T-cell (primary cell): ENCODE measurements at regions not wholly inside any gene's neighbourhood (a gene's known extent, or its start where the extent isn't known, plus 50 kb on each side); places are given as distances from the start of the nearest gene placed in this dataset.

Experiments
- ATAC-seq, 4 experiments: fragments of 200-7000 bp in 3 of 4; fragments of 150-1000 bp in 1 of 4; cut with Tn5 transposase; replicated peaks in 1 of 4; 1 replicate in 3 of 4; 2 replicates in 1 of 4; pipeline ENCODE4 v1.10.0; 2021; ENCODE audit warnings: moderate library complexity in 3 of 4, mild to moderate bottlenecking in 2 of 4, moderate number of reproducible peaks in 1 of 4
- CTCF ChIA-PET, 2 donors: fragments of 300-600 bp; sonication (Branson Sonifier 250); formaldehyde crosslinking; loops; one replicate each; lab custom pipeline; 2022; ENCODE audit warnings: antibody characterized with exemption in 2 of 2; lab: Charles Lee
- POLR2A ChIA-PET, 2 donors: fragments of 300-600 bp; sonication (Branson Sonifier 250); formaldehyde crosslinking; loops; one replicate each; lab custom pipeline; 2022; ENCODE audit warnings: antibody characterized with exemption in 2 of 2; lab: Charles Lee
- DNase-seq, 35 experiments: peaks; one replicate each; pipeline versions ENCODE4 v3.0.0 to v3.0.0-alpha.2; 2013 to 2023
- H3K27ac ChIP-seq: one replicate; pipeline ENCODE4 v1.5.1; 2013; ENCODE audit warnings: low read length
- H3K27me3 ChIP-seq, 2 experiments: replicated peaks in 1 of 2; 1 replicate in 1 of 2; 2 replicates in 1 of 2; pipeline versions ENCODE4 v1.6.1 to v1.7.0; 2013; ENCODE audit warnings: low read length in 1 of 2, mixed read lengths in 1 of 2; ENCODE audit not compliant: control insufficient read depth in 2 of 2, insufficient read depth in 2 of 2; ENCODE audit errors: extremely low read depth in 1 of 2
- H3K36me3 ChIP-seq, 2 donors: 1 replicate in 1 of 2; 2 replicates in 1 of 2; pipeline versions ENCODE4 v1.6.1 to v1.7.0; 2013; ENCODE audit warnings: low read length in 1 of 2; ENCODE audit not compliant: control insufficient read depth in 2 of 2, insufficient read depth in 1 of 2; ENCODE audit errors: extremely low read depth in 1 of 2
- H3K4me1 ChIP-seq, 2 experiments: 1 replicate in 1 of 2; 2 replicates in 1 of 2; pipeline versions ENCODE4 v1.6.1 to v1.7.0; 2013; ENCODE audit warnings: low read length in 2 of 2, mixed read lengths in 1 of 2; ENCODE audit not compliant: insufficient read depth in 2 of 2, control insufficient read depth in 1 of 2; ENCODE audit errors: extremely low read depth in 1 of 2
- H3K4me3 ChIP-seq, 2 donors: 1 replicate in 1 of 2; 2 replicates in 1 of 2; pipeline versions ENCODE4 v1.5.1 to v1.7.0; 2013; ENCODE audit warnings: mild to moderate bottlenecking in 2 of 2, low read length in 1 of 2, moderate library complexity in 1 of 2; ENCODE audit not compliant: control insufficient read depth in 1 of 2; ENCODE audit errors: extremely low read depth in 1 of 2
- H3K9me3 ChIP-seq: 2 replicates; pipeline ENCODE4 v1.7.0; 2013
- H3K27ac Mint-ChIP-seq, 2 donors: one replicate each; pipeline ENCODE4 v1.8.0; 2020 to 2021; ENCODE audit warnings: mild to moderate bottlenecking in 2 of 2, mixed read lengths in 2 of 2
- H3K27me3 Mint-ChIP-seq, 2 donors: one replicate each; pipeline ENCODE4 v1.8.0; 2021 to 2022; ENCODE audit warnings: mixed read lengths in 2 of 2
- H3K36me3 Mint-ChIP-seq: one replicate; pipeline ENCODE4 v1.8.0; 2021; ENCODE audit warnings: mixed read lengths
- H3K4me1 Mint-ChIP-seq, 3 donors: one replicate each; pipeline ENCODE4 v1.8.0; 2020 to 2022; ENCODE audit warnings: mixed read lengths in 3 of 3, mild to moderate bottlenecking in 1 of 3
- H3K4me3 Mint-ChIP-seq, 3 donors: one replicate each; pipeline ENCODE4 v1.8.0; 2020 to 2022; ENCODE audit warnings: mild to moderate bottlenecking in 3 of 3, mixed read lengths in 3 of 3, moderate library complexity in 3 of 3
- H3K9me3 Mint-ChIP-seq, 3 donors: one replicate each; pipeline ENCODE4 v1.8.0; 2020 to 2022; ENCODE audit warnings: mixed read lengths in 3 of 3
- WGBS: methylation state at CpG from one replicate; pipeline ENCODE4 v1.1.5; 2013; ENCODE audit warnings: missing lambda C conversion rate; ENCODE audit not compliant: insufficient coverage; 5-methylcytosine and 5-hydroxymethylcytosine counted together

- POLR2A ChIA-PET, result no interaction called here
- Histone ChIP-seq H3K4me1 (peaks cover 0 to 3% of the 10 kb centered on the region in 2 experiments), H3K9me3 (no peaks in the 10 kb centered on the region), H3K36me3 (no peaks in the 10 kb centered on the region), H3K4me3 (no peak overlapping the region), H3K27ac (no peak overlapping the region), H3K27me3 (peaks cover 0 to 45% of the 10 kb centered on the region in 2 experiments)
- H3K4me3 Mint-ChIP-seq, result no peak overlapping the region
- H3K27ac Mint-ChIP-seq, result no peak overlapping the region
- 58% methylated on average over 15 of the region's 15 CpGs for WGBS
- H3K4me1 Mint-ChIP-seq, result peaks cover 0 to 6% (median 0%) of the 10 kb centered on the region in 3 donors
- no peak for DNase-seq
- no peaks in the 10 kb centered on the region for H3K36me3 Mint-ChIP-seq
- no peaks in the 10 kb centered on the region for H3K9me3 Mint-ChIP-seq
- peaks cover 22 to 44% of the 10 kb centered on the region in 2 donors for H3K27me3 Mint-ChIP-seq
- ATAC-seq, result no peak
- CTCF ChIA-PET, result no interaction called here
Observed at GRCh38 chr22:27673839-27674238, 127.7 kb downstream of the MN1 start.

- no peak overlapping the region for H3K4me3 ChIP-seq
- no peaks in the 10 kb centered on the region for H3K36me3 ChIP-seq
- CTCF ChIA-PET, result no interaction called here
- Mint-ChIP-seq H3K4me3 (no peak overlapping the region), H3K4me1 (peaks cover 0 to 6% (median 0%) of the 10 kb centered on the region in 3 donors), H3K9me3 (no peaks in the 10 kb centered on the region), H3K36me3 (no peaks in the 10 kb centered on the region), H3K27ac (no peak overlapping the region), H3K27me3 (peaks cover 20 to 38% of the 10 kb centered on the region in 2 donors)
- peaks cover 0 to 41% of the 10 kb centered on the region in 2 experiments for H3K27me3 ChIP-seq
- ATAC-seq (no peak), DNase-seq (no peak)
- no peaks in the 10 kb centered on the region for H3K9me3 ChIP-seq
- H3K27ac ChIP-seq, result no peak overlapping the region
- 53% methylated on average over 4 of the region's 4 CpGs for WGBS
- POLR2A ChIA-PET, result no interaction called here
- peaks cover 0 to 3% of the 10 kb centered on the region in 2 experiments for H3K4me1 ChIP-seq
Observed at GRCh38 chr22:27674261-27674923, 127.2 kb downstream of the MN1 start.

- Histone ChIP-seq H3K9me3 (no peaks in the 10 kb centered on the region), H3K27ac (no peak overlapping the region), H3K36me3 (no peaks in the 10 kb centered on the region), H3K27me3 (peaks cover 0 to 29% of the 10 kb centered on the region in 2 experiments), H3K4me1 (no peaks in the 10 kb centered on the region), H3K4me3 (no peak overlapping the region)
- H3K27me3 Mint-ChIP-seq, result peaks cover 15 to 23% of the 10 kb centered on the region in 2 donors
- no peak overlapping the region for H3K4me3 Mint-ChIP-seq
- H3K27ac Mint-ChIP-seq, result no peak overlapping the region
- H3K4me1 Mint-ChIP-seq, result peaks cover 0 to 6% (median 0%) of the 10 kb centered on the region in 3 donors
- no peak for ATAC-seq
- 71% methylated on average over 2 of the region's 4 CpGs for WGBS
- H3K9me3 Mint-ChIP-seq, result no peaks in the 10 kb centered on the region
- ChIA-PET POLR2A (interaction anchor here in 1 of 2 donors (0.8 kb wide), 1 partner anchor 51 kb away, joined by 3 read pairs; no protein-coding TSS in a partner anchor), CTCF (no interaction called here)
- no peak for DNase-seq
- no peaks in the 10 kb centered on the region for H3K36me3 Mint-ChIP-seq
Observed at GRCh38 chr22:27676545-27677213, 124.9 kb downstream of the MN1 start.

- DNase-seq, result no peak
- Histone ChIP-seq H3K27ac (no peak overlapping the region), H3K9me3 (no peaks in the 10 kb centered on the region), H3K27me3 (peaks cover 0 to 31% of the 10 kb centered on the region in 2 experiments), H3K4me1 (no peaks in the 10 kb centered on the region), H3K36me3 (no peaks in the 10 kb centered on the region), H3K4me3 (no peak overlapping the region)
- CTCF ChIA-PET, result no interaction called here
- no peak overlapping the region for H3K4me3 Mint-ChIP-seq
- H3K4me1 Mint-ChIP-seq, result peaks cover 0 to 6% (median 0%) of the 10 kb centered on the region in 3 donors
- no peaks in the 10 kb centered on the region for H3K36me3 Mint-ChIP-seq
- POLR2A ChIA-PET, result no interaction called here
- H3K27ac Mint-ChIP-seq, result no peak overlapping the region
- no peaks in the 10 kb centered on the region for H3K9me3 Mint-ChIP-seq
- 86% methylated on average over 27 of the region's 27 CpGs for WGBS
- ATAC-seq, result no peak
- H3K27me3 Mint-ChIP-seq, result peaks cover 15 to 20% of the 10 kb centered on the region in 2 donors
Observed at GRCh38 chr22:27677905-27678458, 123.6 kb downstream of the MN1 start.

GRCh38 chr22:27679176-27679575 is 122.4 kb downstream of the MN1 start:
- ChIA-PET CTCF (no interaction called here), POLR2A (no interaction called here)
- Histone ChIP-seq H3K36me3 (no peaks in the 10 kb centered on the region), H3K4me1 (no peaks in the 10 kb centered on the region), H3K9me3 (no peaks in the 10 kb centered on the region), H3K27me3 (peaks cover 0 to 26% of the 10 kb centered on the region in 2 experiments), H3K4me3 (no peak overlapping the region), H3K27ac (no peak overlapping the region)
- ATAC-seq (no peak), DNase-seq (no peak)
- no peaks in the 10 kb centered on the region for H3K9me3 Mint-ChIP-seq
- 72% methylated on average over 5 of the region's 5 CpGs for WGBS
- peaks cover 14 to 15% of the 10 kb centered on the region in 2 donors for H3K27me3 Mint-ChIP-seq
- H3K4me3 Mint-ChIP-seq, result no peak overlapping the region
- no peak overlapping the region for H3K27ac Mint-ChIP-seq
- H3K4me1 Mint-ChIP-seq, result peaks cover 0 to 6% (median 0%) of the 10 kb centered on the region in 3 donors
- no peaks in the 10 kb centered on the region for H3K36me3 Mint-ChIP-seq

GRCh38 chr22:27679693-27680488 is 121.7 kb downstream of the MN1 start:
- Histone ChIP-seq H3K27me3 (peaks cover 0 to 23% of the 10 kb centered on the region in 2 experiments), H3K4me3 (no peak overlapping the region), H3K9me3 (no peaks in the 10 kb centered on the region), H3K4me1 (no peaks in the 10 kb centered on the region), H3K36me3 (no peaks in the 10 kb centered on the region), H3K27ac (no peak overlapping the region)
- Mint-ChIP-seq H3K27me3 (peaks cover 7 to 9% of the 10 kb centered on the region in 2 donors), H3K9me3 (no peaks in the 10 kb centered on the region), H3K27ac (no peak overlapping the region), H3K36me3 (no peaks in the 10 kb centered on the region), H3K4me3 (no peak overlapping the region), H3K4me1 (no peaks in the 10 kb centered on the region)
- WGBS, result 82% methylated on average over 5 of the region's 6 CpGs
- ATAC-seq (no peak), DNase-seq (no peak)
- ChIA-PET POLR2A (no interaction called here), CTCF (no interaction called here)
